ENCODE measurements at regions not wholly inside any gene's neighbourhood (a gene's known extent, or its start where the extent isn't known, plus 50 kb on each side); places are given as distances from the start of the nearest gene placed in this dataset.

GRCh38 chr10:120177330-120177729 is 279.7 kb upstream of the PLPP4 start:
- TF ChIP-seq CTCF (IDR thresholded peaks at IDR 0.05) (no peak), POLR2A (IDR thresholded peaks at IDR 0.05) (no peak)
